Endothelial cell of umbilical vein (primary cell): ENCODE measurements at regions not wholly inside any gene's neighbourhood (a gene's known extent, or its start where the extent isn't known, plus 50 kb on each side); places are given as distances from the start of the nearest gene placed in this dataset.

Experiments used
- BruUV-seq: library from RNA; stranded (reverse); fragments of 400-500 nt; replicated peaks from 2 replicates; lab custom pipeline; 2021; lab: Mats Ljungman, UMichigan
- CTCF ChIA-PET: fragments of 300-600, 350-600 bp; sonication (Branson Sonifier 250); formaldehyde crosslinking; loops from one replicate; lab custom pipeline; 2021; ENCODE audit warnings: antibody characterized with exemption, inconsistent platforms; lab: Charles Lee
- POLR2A ChIA-PET: fragments of 300-600, 350-600 bp; sonication (Branson Sonifier 250); formaldehyde crosslinking; loops from one replicate; lab custom pipeline; 2021; ENCODE audit warnings: antibody characterized with exemption, inconsistent platforms; lab: Charles Lee
- DNase-seq: peaks from one replicate; pipeline ENCODE4 v3.0.0-alpha.2; 2011; ENCODE audit warnings: low read depth, low spot score
- FAIRE-seq: peaks from 2 replicates; lab custom pipeline; 2011; peaks lifted over from hg19 to GRCh38; lab: Jason Lieb, UNC
- H2AFZ ChIP-seq: 2 replicates; pipeline ENCODE4 v1.6.0; 2012; ENCODE audit warnings: low read depth, low read length, control low read depth, inconsistent platforms
- H3K27ac ChIP-seq: 2 replicates; pipeline ENCODE4 v1.5.1; 2011; ENCODE audit warnings: low read depth, mild to moderate bottlenecking, control low read depth, low read length, moderate library complexity; ENCODE audit not compliant: insufficient read depth
- H3K27me3 ChIP-seq, 2 experiments: 2 replicates each; pipeline versions ENCODE4 v1.6.0 to v1.6.1; 2011; ENCODE audit warnings: low read length in 2 of 2, mixed read lengths in 1 of 2; ENCODE audit not compliant: control insufficient read depth in 2 of 2, insufficient read depth in 2 of 2
- H3K36me3 ChIP-seq, 2 experiments: 2 replicates in 1 of 2; 3 replicates in 1 of 2; pipeline ENCODE4 v1.5.1; 2011; ENCODE audit warnings: low read length in 2 of 2, mild to moderate bottlenecking in 1 of 2, moderate library complexity in 1 of 2; ENCODE audit not compliant: control insufficient read depth in 2 of 2, insufficient read depth in 2 of 2; ENCODE audit errors: extremely low read depth in 1 of 2
- H3K4me1 ChIP-seq: 3 replicates; pipeline ENCODE4 v1.5.1; 2011; ENCODE audit warnings: mild to moderate bottlenecking, low read length; ENCODE audit not compliant: control insufficient read depth, insufficient read depth; ENCODE audit errors: extremely low read depth
- H3K4me2 ChIP-seq: 2 replicates; pipeline ENCODE4 v1.6.1; 2011; ENCODE audit warnings: low read length, control low read depth, mixed read lengths; ENCODE audit not compliant: insufficient read depth
- H3K4me3 ChIP-seq, 3 experiments: fragments of 200-600 bp in 1 of 3; sonication (generic), shearing (Covaris generic) in 1 of 3; replicated peaks in 1 of 3; 2 replicates each; pipeline ENCODE4 v1.5.1; 2011 to 2016; ENCODE audit warnings: control low read depth in 3 of 3, low read length in 3 of 3, mild to moderate bottlenecking in 2 of 3, inconsistent platforms in 1 of 3, low read depth in 1 of 3, moderate library complexity in 1 of 3; ENCODE audit not compliant: insufficient read depth in 1 of 3
- H3K79me2 ChIP-seq: 2 replicates; pipeline ENCODE4 v1.6.0; 2012; ENCODE audit warnings: low read length, inconsistent platforms; ENCODE audit not compliant: control insufficient read depth, insufficient read depth
- H3K9ac ChIP-seq: replicated peaks from 2 replicates; pipeline ENCODE3; 2011; ENCODE audit warnings: low read length, control low read depth; ENCODE audit not compliant: insufficient read depth; ENCODE audit errors: extremely low read depth
- H3K9me1 ChIP-seq: replicated peaks from 3 replicates; pipeline ENCODE4 v1.6.0; 2011; ENCODE audit warnings: mild to moderate bottlenecking, low read length; ENCODE audit not compliant: control insufficient read depth, insufficient read depth; ENCODE audit errors: extremely low read depth
- H3K9me3 ChIP-seq: replicated peaks from 2 replicates; pipeline ENCODE4 v1.5.1; 2012; ENCODE audit warnings: low read length, inconsistent platforms; ENCODE audit not compliant: control insufficient read depth, insufficient read depth
- H4K20me1 ChIP-seq: replicated peaks from 2 replicates; pipeline ENCODE3; 2011; ENCODE audit warnings: mild to moderate bottlenecking, low read length; ENCODE audit not compliant: control insufficient read depth, insufficient read depth; ENCODE audit errors: extremely low read depth
- CTCF ChIP-seq, 2 donors: IDR thresholded peaks; 1 replicate in 1 of 2; 2 replicates in 1 of 2; pipeline ENCODE4 v1.5.1; 2011; ENCODE audit warnings: low read length in 2 of 2, mild to moderate bottlenecking in 2 of 2, moderate library complexity in 2 of 2, control low read depth in 1 of 2, inconsistent platforms in 1 of 2, low read depth in 1 of 2; ENCODE audit not compliant: insufficient read depth in 1 of 2; ENCODE audit errors: extremely low read depth in 1 of 2
- EZH2 ChIP-seq: IDR thresholded peaks from 2 replicates; pipeline ENCODE4 v1.6.1; 2012; ENCODE audit warnings: borderline replicate concordance, low read depth, mild to moderate bottlenecking, moderate library complexity, low read length, inconsistent platforms; ENCODE audit not compliant: severe bottlenecking
- FOS ChIP-seq: IDR thresholded peaks from 2 replicates; pipeline ENCODE4 v1.6.1; 2011; ENCODE audit warnings: mild to moderate bottlenecking, low read length, moderate library complexity, borderline replicate concordance; ENCODE audit not compliant: insufficient read depth
- GATA2 ChIP-seq: IDR thresholded peaks from 2 replicates; pipeline ENCODE4 v1.7.0; 2011; ENCODE audit warnings: low read depth, mild to moderate bottlenecking, moderate library complexity, mixed read lengths, low read length; ENCODE audit not compliant: insufficient read length, insufficient read depth
- JUN ChIP-seq: IDR thresholded peaks from 2 replicates; pipeline ENCODE4 v1.6.1; 2011; ENCODE audit warnings: borderline replicate concordance, low read depth; ENCODE audit not compliant: insufficient read length, insufficient read depth
- MAX ChIP-seq: IDR thresholded peaks from 2 replicates; pipeline ENCODE4 v1.6.1; 2011; ENCODE audit not compliant: insufficient read depth, insufficient read length
- MYC ChIP-seq: IDR thresholded peaks from one replicate; pipeline ENCODE4 v1.6.1; 2011; ENCODE audit warnings: mild to moderate bottlenecking, low read depth, low read length
- POLR2A ChIP-seq: IDR thresholded peaks from 2 replicates; pipeline ENCODE4 v1.6.1; 2012; ENCODE audit warnings: low read depth, mild to moderate bottlenecking, control low read depth, low read length
- POLR2AphosphoS5 ChIP-seq: IDR thresholded peaks from 2 replicates; pipeline ENCODE4 v1.6.1; 2012; ENCODE audit warnings: low read depth, mild to moderate bottlenecking, control low read depth, low read length, moderate library complexity; ENCODE audit not compliant: insufficient read depth
- dilution Hi-C: fragments of 300-500 bp; cut with MboI; formaldehyde crosslinking; loops from one replicate; pipeline ENCODE4 v1.15.0; 2019; ENCODE audit warnings: low sequenced_read_pairs; ENCODE audit not compliant: extremely low pct_ligation_motif_present
- intact Hi-C: fragments of 100-400 bp; cut with micrococcal nuclease; formaldehyde crosslinking; loops from one replicate; pipeline ENCODE4 v1.10.0; 2022

GRCh38 chr4:149160370-149160769 lies 655.3 kb downstream of the IQCM start:
- no peaks in the 10 kb centered on the region for H3K4me1 ChIP-seq
- no peaks in the 10 kb centered on the region for H3K36me3 ChIP-seq
- H3K9me1 ChIP-seq, result no peaks in the 10 kb centered on the region
- no peak overlapping the region for H3K4me2 ChIP-seq
- no peak overlapping the region for H3K4me3 ChIP-seq
- dilution Hi-C loops (no loop called here), intact Hi-C loops (no loop called here)
- no peak for FAIRE-seq
- no peak for DNase-seq
- H3K9me3 ChIP-seq, result no peaks in the 10 kb centered on the region
- ChIA-PET CTCF (no interaction called here), POLR2A (no interaction called here)
- TF ChIP-seq FOS (no peak), POLR2A (no peak), MYC (no peak), MAX (no peak), GATA2 (no peak), JUN (no peak), EZH2 (no peak), POLR2AphosphoS5 (no peak)
- no peak overlapping the region for H3K27ac ChIP-seq
- no peaks in the 10 kb centered on the region for H4K20me1 ChIP-seq
- no TSS peak for BruUV-seq
- H3K9ac ChIP-seq, result no peak overlapping the region
- H3K27me3 ChIP-seq, result no peaks in the 10 kb centered on the region
- H3K79me2 ChIP-seq, result no peaks in the 10 kb centered on the region
- no peak overlapping the region for H2AFZ ChIP-seq

GRCh38 chr4:149158817-149159216 lies 656.8 kb downstream of the IQCM start:
- Histone ChIP-seq H3K27me3 (no peaks in the 10 kb centered on the region), H3K4me1 (no peaks in the 10 kb centered on the region), H3K27ac (no peak overlapping the region), H3K9me1 (no peaks in the 10 kb centered on the region), H3K9me3 (no peaks in the 10 kb centered on the region), H3K4me2 (no peak overlapping the region), H2AFZ (no peak overlapping the region), H3K79me2 (no peaks in the 10 kb centered on the region), H3K4me3 (no peak overlapping the region), H3K9ac (no peak overlapping the region), H3K36me3 (no peaks in the 10 kb centered on the region), H4K20me1 (no peaks in the 10 kb centered on the region)
- POLR2A ChIA-PET, result no interaction called here
- TF ChIP-seq GATA2 (no peak), MAX (no peak), JUN (no peak), FOS (no peak), POLR2A (no peak), CTCF (IDR thresholded peaks at IDR 0.05; ENCODE audit: extremely low read depth in 1 of 2, insufficient read depth in 1 of 2, low read depth in 1 of 2, low read length in 2 of 2) (no peak), POLR2AphosphoS5 (no peak), MYC (no peak)
- FAIRE-seq (no peak), DNase-seq (no peak)
- dilution Hi-C loops, result no loop called here
- CTCF ChIA-PET, result no interaction called here
- intact Hi-C loops, result no loop called here
- BruUV-seq, result no TSS peak
